ENCODE measurements at regions not wholly inside any gene's neighbourhood (a gene's known extent, or its start where the extent isn't known, plus 50 kb on each side); places are given as distances from the start of the nearest gene placed in this dataset.

- H3K27ac ChIP-seq (ENCODE audit: low read depth, low read length), result no peak overlapping the region
- no peak overlapping the region for H3K4me2 ChIP-seq (ENCODE audit: low read length)
- no peak overlapping the region for H2AFZ ChIP-seq (ENCODE audit: low read depth, low read length)
- H3K9ac ChIP-seq (ENCODE audit: low read length), result no peak overlapping the region
- TF ChIP-seq CTCF (IDR thresholded peaks at IDR 0.05; ENCODE audit: insufficient read depth, low read depth, low read length) (no peak), EZH2 (IDR thresholded peaks at IDR 0.05; ENCODE audit: insufficient read depth, low read length) (no peak)
- FAIRE-seq (no peak), DNase-seq (ENCODE audit: low read depth) (no peak)
- Mint-ChIP-seq H3K9me3 (ENCODE audit: unreplicated experiment) (no peaks in the 10 kb centered on the region), H3K36me3 (ENCODE audit: low read depth, unreplicated experiment) (no peaks in the 10 kb centered on the region), H3K27me3 (ENCODE audit: low read depth, unreplicated experiment) (peaks cover 6% of the 10 kb centered on the region), H3K27ac (ENCODE audit: unreplicated experiment) (no peak overlapping the region), H3K4me3 (ENCODE audit: unreplicated experiment) (no peak overlapping the region), H3K4me1 (ENCODE audit: low read depth, unreplicated experiment) (no peaks in the 10 kb centered on the region)
- H4K20me1 ChIP-seq (ENCODE audit: insufficient read depth, low read length), result no peaks in the 10 kb centered on the region
- no peak overlapping the region for H3K4me3 ChIP-seq (ENCODE audit: insufficient read depth, low read depth, low read length)
- no peaks in the 10 kb centered on the region for H3K27me3 ChIP-seq (ENCODE audit: insufficient read depth, low read length)
- no peaks in the 10 kb centered on the region for H3K9me3 ChIP-seq (ENCODE audit: insufficient read depth, low read depth, low read length)
- no peaks in the 10 kb centered on the region for H3K4me1 ChIP-seq (ENCODE audit: insufficient read depth, low read length)
- no peaks in the 10 kb centered on the region for H3K36me3 ChIP-seq (ENCODE audit: insufficient read depth, low read length)
- H3K79me2 ChIP-seq (ENCODE audit: insufficient read depth, low read length), result no peaks in the 10 kb centered on the region
Measured at GRCh38 chr1:113276507-113276906, 113.8 kb upstream of the MAGI3 start.

GRCh38 chr1:113278371-113278770 is 111.9 kb upstream of the MAGI3 start:
- TF ChIP-seq CTCF (IDR thresholded peaks at IDR 0.05; ENCODE audit: insufficient read depth, low read depth, low read length) (no peak), EZH2 (IDR thresholded peaks at IDR 0.05; ENCODE audit: insufficient read depth, low read length) (no peak)
- FAIRE-seq, result no peak
- H3K27ac Mint-ChIP-seq (ENCODE audit: unreplicated experiment), result no peak overlapping the region
- no peaks in the 10 kb centered on the region for H3K4me1 ChIP-seq (ENCODE audit: insufficient read depth, low read length)
- DNase-seq (ENCODE audit: low read depth), result no peak
- no peak overlapping the region for H3K4me2 ChIP-seq (ENCODE audit: low read length)
- H3K27me3 ChIP-seq (ENCODE audit: insufficient read depth, low read length), result no peaks in the 10 kb centered on the region
- H3K9me3 ChIP-seq (ENCODE audit: insufficient read depth, low read depth, low read length), result no peaks in the 10 kb centered on the region
- H3K9ac ChIP-seq (ENCODE audit: low read length), result no peak overlapping the region
- H3K9me3 Mint-ChIP-seq (ENCODE audit: unreplicated experiment), result no peaks in the 10 kb centered on the region
- H3K4me3 ChIP-seq (ENCODE audit: insufficient read depth, low read depth, low read length), result no peak overlapping the region
- H3K36me3 Mint-ChIP-seq (ENCODE audit: low read depth, unreplicated experiment), result no peaks in the 10 kb centered on the region
- H2AFZ ChIP-seq (ENCODE audit: low read depth, low read length), result no peak overlapping the region
- no peaks in the 10 kb centered on the region for H4K20me1 ChIP-seq (ENCODE audit: insufficient read depth, low read length)
- no peaks in the 10 kb centered on the region for H3K36me3 ChIP-seq (ENCODE audit: insufficient read depth, low read length)
- no peak overlapping the region for H3K4me3 Mint-ChIP-seq (ENCODE audit: unreplicated experiment)
- H3K79me2 ChIP-seq (ENCODE audit: insufficient read depth, low read length), result no peaks in the 10 kb centered on the region
- H3K27me3 Mint-ChIP-seq (ENCODE audit: low read depth, unreplicated experiment), result peaks cover 11% of the 10 kb centered on the region
- no peaks in the 10 kb centered on the region for H3K4me1 Mint-ChIP-seq (ENCODE audit: low read depth, unreplicated experiment)
- H3K27ac ChIP-seq (ENCODE audit: low read depth, low read length), result no peak overlapping the region

GRCh38 chr1:113278777-113279176 is 111.5 kb upstream of the MAGI3 start:
- H3K4me3 ChIP-seq (ENCODE audit: insufficient read depth, low read depth, low read length), result no peak overlapping the region
- H2AFZ ChIP-seq (ENCODE audit: low read depth, low read length), result no peak overlapping the region
- no peak overlapping the region for H3K4me2 ChIP-seq (ENCODE audit: low read length)
- FAIRE-seq (no peak), DNase-seq (ENCODE audit: low read depth) (no peak)
- no peak for TF ChIP-seq CTCF (IDR thresholded peaks at IDR 0.05; ENCODE audit: insufficient read depth, low read depth, low read length)
- TF ChIP-seq EZH2 (IDR thresholded peaks at IDR 0.05; ENCODE audit: insufficient read depth, low read length), result no peak
- Mint-ChIP-seq H3K27ac (ENCODE audit: unreplicated experiment) (no peak overlapping the region), H3K4me3 (ENCODE audit: unreplicated experiment) (no peak overlapping the region), H3K4me1 (ENCODE audit: low read depth, unreplicated experiment) (no peaks in the 10 kb centered on the region), H3K36me3 (ENCODE audit: low read depth, unreplicated experiment) (no peaks in the 10 kb centered on the region), H3K27me3 (ENCODE audit: low read depth, unreplicated experiment) (peaks cover 11% of the 10 kb centered on the region), H3K9me3 (ENCODE audit: unreplicated experiment) (no peaks in the 10 kb centered on the region)
- no peaks in the 10 kb centered on the region for H3K27me3 ChIP-seq (ENCODE audit: insufficient read depth, low read length)
- no peak overlapping the region for H3K27ac ChIP-seq (ENCODE audit: low read depth, low read length)
- no peaks in the 10 kb centered on the region for H3K79me2 ChIP-seq (ENCODE audit: insufficient read depth, low read length)
- H3K9ac ChIP-seq (ENCODE audit: low read length), result no peak overlapping the region
- H4K20me1 ChIP-seq (ENCODE audit: insufficient read depth, low read length), result no peaks in the 10 kb centered on the region
- H3K36me3 ChIP-seq (ENCODE audit: insufficient read depth, low read length), result no peaks in the 10 kb centered on the region
- H3K9me3 ChIP-seq (ENCODE audit: insufficient read depth, low read depth, low read length), result no peaks in the 10 kb centered on the region
- no peaks in the 10 kb centered on the region for H3K4me1 ChIP-seq (ENCODE audit: insufficient read depth, low read length)
